Testis (tissue), 2 donors: ENCODE measurements at regions not wholly inside any gene's neighbourhood (a gene's known extent, or its start where the extent isn't known, plus 50 kb on each side); places are given as distances from the start of the nearest gene placed in this dataset.

Experiments used
- DNase-seq: peaks from one replicate; pipeline ENCODE4 v3.0.0-alpha.2; 2019
- H3K27ac ChIP-seq, 2 donors: fragments of 200-600 bp; sonication (generic); one replicate each; pipeline ENCODE4 v1.5.1; 2019
- H3K27me3 ChIP-seq: fragments of 200-600 bp; sonication (generic); one replicate; pipeline ENCODE4 v1.5.1; 2019
- H3K36me3 ChIP-seq: fragments of 200-600 bp; sonication (generic); one replicate; pipeline ENCODE4 v1.5.1; 2017; ENCODE audit warnings: low read depth; ENCODE audit errors: missing control alignments
- H3K4me1 ChIP-seq: fragments of 200-600 bp; sonication (generic); one replicate; pipeline ENCODE4 v1.5.1; 2019
- H3K4me3 ChIP-seq, 2 donors: fragments of 200-600 bp; sonication (generic); one replicate each; pipeline ENCODE4 v1.5.1; 2017 to 2019
- H3K9me3 ChIP-seq: fragments of 200-600 bp; sonication (generic); one replicate; pipeline ENCODE4 v1.5.1; 2017
- CTCF ChIP-seq, 3 experiments: fragments of 450-650 bp in 2 of 3; fragments of 200-600 bp in 1 of 3; sonication (generic) in 1 of 3; IDR thresholded peaks; one replicate each; pipeline ENCODE4 v1.5.1; 2016 to 2019; ENCODE audit warnings: antibody characterized with exemption in 3 of 3, mild to moderate bottlenecking in 2 of 3, moderate library complexity in 1 of 3
- POLR2A ChIP-seq: fragments of 450-650 bp; IDR thresholded peaks from one replicate; pipeline ENCODE4 v1.6.1; 2017; ENCODE audit warnings: antibody characterized with exemption, mild to moderate bottlenecking, moderate library complexity
- WGBS, 2 donors: methylation state at CpG; one replicate each; pipeline ENCODE4 v1.1.5; 2018; 5-methylcytosine and 5-hydroxymethylcytosine counted together
- intact Hi-C: fragments of 100-400 bp; cut with DNase I; formaldehyde crosslinking; loops from one replicate; pipeline ENCODE4 v1.15.1; 2023; ENCODE audit warnings: low total_unique reads

- no peak overlapping the region for H3K4me3 ChIP-seq
- no peaks in the 10 kb centered on the region for H3K4me1 ChIP-seq
- no peak overlapping the region for H3K27ac ChIP-seq
- intact Hi-C loops, result no loop called here
- no peak for DNase-seq
- TF ChIP-seq CTCF (IDR thresholded peaks at IDR 0.05) (no peak), POLR2A (no peak)
- H3K36me3 ChIP-seq, result no peaks in the 10 kb centered on the region
- no peaks in the 10 kb centered on the region for H3K27me3 ChIP-seq
- H3K9me3 ChIP-seq, result no peaks in the 10 kb centered on the region
Observed at GRCh38 chr3:1017870-1018269, 75.0 kb upstream of the CNTN6 start.

GRCh38 chr3:1019157-1019556, 73.7 kb upstream of the CNTN6 start:
- Histone ChIP-seq H3K9me3 (no peaks in the 10 kb centered on the region), H3K4me1 (no peaks in the 10 kb centered on the region), H3K27me3 (no peaks in the 10 kb centered on the region), H3K27ac (no peak overlapping the region), H3K36me3 (no peaks in the 10 kb centered on the region), H3K4me3 (no peak overlapping the region)
- intact Hi-C loops, result no loop called here
- no peak for DNase-seq
- TF ChIP-seq POLR2A (no peak), CTCF (IDR thresholded peaks at IDR 0.05) (no peak)
- WGBS, 2 donors, result 77 to 87% methylated on average over 2 of the region's 2 CpGs

- Histone ChIP-seq H3K4me1 (no peaks in the 10 kb centered on the region), H3K27me3 (no peaks in the 10 kb centered on the region), H3K36me3 (no peaks in the 10 kb centered on the region), H3K4me3 (no peak overlapping the region), H3K27ac (no peak overlapping the region), H3K9me3 (no peaks in the 10 kb centered on the region)
- intact Hi-C loops, result no loop called here
- no peak for DNase-seq
- WGBS, 2 donors, result 89 to 93% methylated on average over 2 of the region's 2 CpGs
- TF ChIP-seq POLR2A (no peak), CTCF (IDR thresholded peaks at IDR 0.05) (no peak)
Observed at GRCh38 chr3:1026395-1026794, 66.4 kb upstream of the CNTN6 start.

GRCh38 chr3:1036207-1036826, 56.5 kb upstream of the CNTN6 start:
- Histone ChIP-seq H3K4me1 (no peaks in the 10 kb centered on the region), H3K9me3 (no peaks in the 10 kb centered on the region), H3K4me3 (no peak overlapping the region), H3K36me3 (no peaks in the 10 kb centered on the region), H3K27me3 (no peaks in the 10 kb centered on the region), H3K27ac (no peak overlapping the region)
- DNase-seq, result no peak
- TF ChIP-seq CTCF (IDR thresholded peaks at IDR 0.05), result no peak
- no peak for TF ChIP-seq POLR2A
- 64 to 72% methylated on average over 4 of the region's 4 CpGs for WGBS, 2 donors
- intact Hi-C loops, result no loop called here

GRCh38 chr3:1037631-1038030, 55.2 kb upstream of the CNTN6 start:
- Histone ChIP-seq H3K36me3 (no peaks in the 10 kb centered on the region), H3K27ac (no peak overlapping the region), H3K27me3 (no peaks in the 10 kb centered on the region), H3K9me3 (no peaks in the 10 kb centered on the region), H3K4me3 (no peak overlapping the region), H3K4me1 (no peaks in the 10 kb centered on the region)
- intact Hi-C loops, result no loop called here
- no peak for DNase-seq
- TF ChIP-seq POLR2A (no peak), CTCF (IDR thresholded peaks at IDR 0.05) (no peak)
- WGBS, 2 donors, result 84 to 88% methylated on average over 5 of the region's 5 CpGs
